ENCODE measurements at regions not wholly inside any gene's neighbourhood (a gene's known extent, or its start where the extent isn't known, plus 50 kb on each side); places are given as distances from the start of the nearest gene placed in this dataset.

DNA sequence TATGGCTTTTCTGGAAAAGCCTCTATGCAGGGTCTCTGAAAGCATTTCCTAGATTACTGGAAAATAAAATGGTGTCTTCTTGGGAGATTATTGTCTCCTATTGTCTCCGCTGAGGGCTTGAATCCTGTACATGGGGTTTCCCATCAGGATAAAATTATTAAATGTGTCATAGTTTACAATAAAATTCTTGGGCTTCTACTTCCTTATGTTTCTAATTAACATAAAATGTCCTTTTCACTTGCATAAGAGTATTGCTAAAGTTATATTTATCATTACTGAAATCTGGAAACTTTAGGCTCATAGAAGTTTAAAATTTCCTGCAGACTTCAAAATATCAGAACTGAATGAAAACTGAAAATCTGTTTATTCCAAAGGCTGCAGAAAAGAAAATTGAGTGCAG, 595.5 kb upstream of the AGTR1 start:
- TF ChIP-seq, protein P1, sequence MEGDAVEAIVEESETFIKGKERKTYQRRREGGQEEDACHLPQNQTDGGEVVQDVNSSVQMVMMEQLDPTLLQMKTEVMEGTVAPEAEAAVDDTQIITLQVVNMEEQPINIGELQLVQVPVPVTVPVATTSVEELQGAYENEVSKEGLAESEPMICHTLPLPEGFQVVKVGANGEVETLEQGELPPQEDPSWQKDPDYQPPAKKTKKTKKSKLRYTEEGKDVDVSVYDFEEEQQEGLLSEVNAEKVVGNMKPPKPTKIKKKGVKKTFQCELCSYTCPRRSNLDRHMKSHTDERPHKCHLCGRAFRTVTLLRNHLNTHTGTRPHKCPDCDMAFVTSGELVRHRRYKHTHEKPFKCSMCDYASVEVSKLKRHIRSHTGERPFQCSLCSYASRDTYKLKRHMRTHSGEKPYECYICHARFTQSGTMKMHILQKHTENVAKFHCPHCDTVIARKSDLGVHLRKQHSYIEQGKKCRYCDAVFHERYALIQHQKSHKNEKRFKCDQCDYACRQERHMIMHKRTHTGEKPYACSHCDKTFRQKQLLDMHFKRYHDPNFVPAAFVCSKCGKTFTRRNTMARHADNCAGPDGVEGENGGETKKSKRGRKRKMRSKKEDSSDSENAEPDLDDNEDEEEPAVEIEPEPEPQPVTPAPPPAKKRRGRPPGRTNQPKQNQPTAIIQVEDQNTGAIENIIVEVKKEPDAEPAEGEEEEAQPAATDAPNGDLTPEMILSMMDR (IDR thresholded peaks at IDR 0.05): no peak
- no peak for TF ChIP-seq POLR2A (IDR thresholded peaks at IDR 0.05)
